SHP77 treated with DMSO at 0.1 percent for 48 hours (cell line): ENCODE measurements at regions not wholly inside any gene's neighbourhood (a gene's known extent, or its start where the extent isn't known, plus 50 kb on each side); places are given as distances from the start of the nearest gene placed in this dataset.

Experiments used
- DNase-seq: peaks from one replicate; lab custom pipeline; 2025; lab: John Stamatoyannopoulos, UW

DNA sequence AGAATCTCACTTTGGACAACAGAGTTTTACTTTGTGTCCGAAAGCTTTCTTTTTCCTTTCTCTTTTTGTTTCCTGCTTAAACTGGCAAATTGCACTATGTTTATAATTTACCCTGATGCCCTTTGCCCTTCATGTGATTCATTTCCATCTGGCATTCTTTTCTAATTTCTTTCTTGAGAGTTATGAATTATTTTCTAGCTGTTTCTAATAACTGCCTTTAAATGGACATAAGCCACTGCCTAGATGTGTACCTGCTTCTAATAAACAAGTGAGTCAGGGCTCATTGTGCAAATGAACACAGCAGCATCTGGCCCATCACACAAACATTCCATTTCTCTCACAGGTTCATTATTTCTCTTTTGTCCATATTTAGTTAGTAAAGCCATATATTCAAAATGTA is 242.3 kb upstream of the GPRIN3 start:
- DNase-seq = no peak

DNA sequence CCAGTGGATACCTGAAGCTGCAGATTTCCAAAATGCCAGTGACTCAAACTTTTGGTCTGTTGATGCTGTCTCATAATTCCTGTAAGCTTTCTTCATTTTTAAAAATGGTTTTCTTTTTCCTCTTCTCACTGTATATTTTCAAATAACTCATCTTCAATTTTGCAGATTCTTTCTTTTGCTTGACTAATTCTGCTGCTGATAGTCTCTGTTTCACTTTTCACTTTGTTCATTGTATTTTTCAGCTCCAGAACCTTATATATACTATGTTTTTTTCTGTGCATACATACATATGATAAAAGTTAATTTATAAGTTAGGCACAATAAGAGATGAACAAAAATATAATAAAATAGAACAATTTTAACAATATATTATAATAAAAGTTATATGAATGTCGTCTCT is 237.7 kb upstream of the GPRIN3 start:
- DNase-seq = no peak

DNA sequence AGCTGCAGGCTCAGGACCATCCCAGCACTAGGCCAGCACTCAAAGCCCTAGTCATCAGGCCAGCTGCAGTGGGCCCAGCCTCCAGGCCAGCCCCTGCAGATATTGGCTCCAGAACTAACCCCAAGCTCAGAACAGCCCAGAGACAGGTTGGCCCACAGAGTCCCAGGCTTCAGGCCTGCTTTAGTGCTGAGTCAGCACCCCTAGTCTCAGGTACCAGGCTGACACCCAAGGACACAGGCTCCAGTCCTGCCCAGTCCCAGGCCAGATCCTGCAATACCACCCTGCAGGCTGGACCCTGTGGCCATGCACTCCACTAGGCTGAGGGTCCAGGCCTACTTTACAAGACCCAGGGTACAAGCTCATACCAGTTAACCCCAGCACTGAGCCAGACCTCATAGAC is 234.4 kb upstream of the GPRIN3 start:
- no peak for DNase-seq

DNA sequence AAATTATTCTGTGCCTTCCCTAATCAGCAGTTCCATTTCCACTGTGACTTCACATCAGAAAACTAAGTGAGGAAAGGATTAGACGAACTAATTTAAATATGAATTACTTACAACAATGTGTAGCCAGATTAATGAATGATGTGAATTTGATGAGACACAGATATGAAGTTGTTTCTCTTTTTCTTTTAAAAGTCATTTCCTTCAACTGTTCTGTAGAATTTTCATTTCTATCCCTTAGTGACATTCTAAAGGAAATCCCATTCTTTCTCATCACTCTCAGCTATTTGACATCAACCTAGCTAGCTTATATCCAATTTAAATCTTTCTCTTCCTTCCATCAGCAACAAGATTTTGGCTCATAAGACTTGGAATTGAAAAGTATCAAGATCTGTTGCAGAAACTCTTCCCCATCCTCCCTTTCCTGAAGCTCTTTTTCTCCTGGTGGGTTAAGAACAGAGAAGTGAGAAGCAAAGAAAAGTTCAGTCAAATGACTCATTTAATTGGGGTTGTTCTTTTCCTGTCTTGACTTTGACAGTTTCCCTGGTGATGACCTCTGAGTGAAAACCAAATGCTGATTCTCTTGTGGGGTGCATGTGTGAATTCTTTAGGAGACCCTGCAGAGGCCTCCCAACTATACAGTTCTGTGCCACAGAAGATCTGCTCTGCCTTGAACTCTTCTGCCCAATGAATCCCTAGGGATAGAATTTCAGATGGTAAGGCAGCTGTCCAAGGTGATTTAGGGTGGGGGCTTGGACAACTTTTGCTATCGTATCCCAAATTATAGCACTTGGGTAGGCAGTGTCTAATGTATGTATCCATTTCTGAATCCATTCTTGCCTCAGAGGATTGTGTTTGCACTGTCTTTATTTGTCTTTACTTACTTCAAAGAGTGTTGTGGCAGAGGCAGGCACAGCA is 232.5 kb upstream of the GPRIN3 start:
- no peak for DNase-seq

DNA sequence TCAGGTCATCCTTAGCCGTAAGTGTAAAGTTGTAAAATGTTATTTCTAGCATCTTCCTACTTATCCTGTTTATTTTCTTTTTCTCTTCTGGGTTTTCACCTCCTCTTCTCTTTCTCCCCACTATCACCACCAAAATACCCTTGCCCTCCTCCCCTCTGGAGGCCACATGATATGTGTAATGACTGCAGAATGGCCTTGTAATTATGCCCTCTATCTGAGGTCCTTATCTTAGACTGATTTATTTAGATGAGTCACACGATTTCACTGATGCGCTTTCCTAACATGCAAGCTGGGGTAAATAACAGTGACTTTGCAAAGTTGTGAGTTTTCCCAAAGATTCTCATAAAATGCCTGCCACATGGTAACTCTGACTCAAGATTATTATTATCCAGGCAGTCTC is 231.8 kb upstream of the GPRIN3 start:
- DNase-seq = no peak

DNA sequence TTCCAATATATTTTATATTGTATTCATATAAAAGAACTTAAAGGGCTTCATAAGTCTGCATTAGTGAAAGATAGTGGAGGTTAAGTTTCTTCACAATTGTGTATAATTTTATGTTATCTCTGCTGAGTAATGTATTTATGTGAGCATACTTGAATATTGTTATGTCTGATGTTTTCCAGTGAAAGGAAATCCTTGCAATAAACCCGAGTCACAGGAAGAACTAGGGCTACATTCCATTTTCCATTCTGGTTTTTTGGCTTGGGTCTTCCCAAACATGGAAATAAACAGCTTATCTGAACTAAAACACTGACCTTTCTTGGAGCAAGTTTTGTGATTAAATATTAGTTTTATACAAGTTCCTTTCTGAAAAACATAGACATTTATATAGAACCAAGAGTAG is 231.3 kb upstream of the GPRIN3 start:
- DNase-seq = no peak

DNA sequence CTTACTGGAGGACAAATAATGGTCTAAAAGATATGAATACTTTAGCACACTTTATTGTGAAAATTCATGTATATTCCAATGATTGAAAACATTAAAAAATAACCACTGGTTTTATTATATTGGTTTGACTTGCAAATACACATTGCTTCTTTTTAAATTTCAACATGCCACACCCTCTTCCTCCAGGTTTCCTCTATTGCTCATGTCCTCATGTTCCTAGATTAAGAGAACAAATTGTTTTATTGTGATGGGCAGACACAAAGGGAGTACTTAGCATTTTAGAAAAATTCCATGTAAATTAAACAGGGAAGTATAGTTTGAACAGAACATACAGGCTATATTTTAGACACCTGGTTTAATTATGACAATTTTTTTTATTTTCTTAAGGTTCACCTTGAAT is 230.6 kb upstream of the GPRIN3 start:
- DNase-seq = no peak

DNA sequence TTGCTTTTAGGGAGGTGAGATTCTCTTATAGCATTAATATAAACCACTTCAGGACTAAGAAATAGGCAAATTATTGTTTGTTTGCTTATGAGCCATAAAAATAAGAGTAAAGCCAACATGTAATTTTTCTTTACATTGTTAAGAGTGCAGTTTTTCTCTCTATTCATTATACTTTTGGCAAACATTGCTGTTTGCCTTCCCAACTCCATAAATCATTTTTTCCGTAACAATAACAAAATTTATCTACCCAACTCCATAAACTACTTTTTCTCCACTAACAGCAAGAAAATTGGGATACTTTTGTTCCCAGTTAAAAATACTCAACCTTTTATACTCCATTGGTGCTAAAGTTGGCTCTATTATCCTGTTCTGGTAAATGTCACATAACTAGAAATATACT is 229.7 kb upstream of the GPRIN3 start:
- DNase-seq = no peak

DNA sequence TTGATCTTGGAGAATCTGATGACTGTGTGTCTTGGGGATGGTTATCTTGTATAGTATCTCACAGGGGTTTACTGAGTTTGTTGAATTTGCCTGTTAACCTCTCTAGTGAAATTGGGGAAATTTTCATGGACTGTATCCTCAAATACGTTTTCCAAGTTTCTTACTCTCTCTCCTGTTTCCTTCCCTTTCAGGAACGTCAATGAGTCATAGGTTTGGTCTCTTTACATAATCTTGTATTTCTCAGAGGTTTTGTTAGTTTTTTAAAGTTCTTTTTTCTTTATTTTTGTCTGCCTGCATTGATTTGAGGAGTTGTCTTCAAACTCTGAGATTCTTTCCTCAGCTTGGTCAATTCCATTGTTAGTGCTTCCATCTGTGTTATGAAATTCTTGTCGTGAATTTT is 227.7 kb upstream of the GPRIN3 start:
- DNase-seq = no peak

DNA sequence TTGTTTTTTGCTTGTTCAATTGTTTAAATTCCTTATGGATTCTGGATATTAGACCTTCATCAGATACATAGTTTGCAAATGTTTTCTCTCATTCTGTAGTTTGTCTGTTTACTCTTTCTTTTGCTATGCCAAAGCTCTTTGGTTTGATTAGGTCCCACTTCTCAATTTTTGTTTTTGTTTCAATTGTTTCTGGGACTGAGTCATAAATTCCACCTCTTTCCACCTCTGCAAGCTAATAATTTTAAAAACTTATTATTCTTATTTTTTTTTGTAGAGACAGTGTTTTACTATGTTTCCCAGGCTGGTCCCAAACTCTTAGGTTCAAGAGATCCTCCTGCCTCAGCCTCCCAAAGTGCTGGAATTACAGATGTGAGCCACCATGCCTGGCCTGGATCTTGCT is 226.8 kb upstream of the GPRIN3 start:
- DNase-seq = no peak

DNA sequence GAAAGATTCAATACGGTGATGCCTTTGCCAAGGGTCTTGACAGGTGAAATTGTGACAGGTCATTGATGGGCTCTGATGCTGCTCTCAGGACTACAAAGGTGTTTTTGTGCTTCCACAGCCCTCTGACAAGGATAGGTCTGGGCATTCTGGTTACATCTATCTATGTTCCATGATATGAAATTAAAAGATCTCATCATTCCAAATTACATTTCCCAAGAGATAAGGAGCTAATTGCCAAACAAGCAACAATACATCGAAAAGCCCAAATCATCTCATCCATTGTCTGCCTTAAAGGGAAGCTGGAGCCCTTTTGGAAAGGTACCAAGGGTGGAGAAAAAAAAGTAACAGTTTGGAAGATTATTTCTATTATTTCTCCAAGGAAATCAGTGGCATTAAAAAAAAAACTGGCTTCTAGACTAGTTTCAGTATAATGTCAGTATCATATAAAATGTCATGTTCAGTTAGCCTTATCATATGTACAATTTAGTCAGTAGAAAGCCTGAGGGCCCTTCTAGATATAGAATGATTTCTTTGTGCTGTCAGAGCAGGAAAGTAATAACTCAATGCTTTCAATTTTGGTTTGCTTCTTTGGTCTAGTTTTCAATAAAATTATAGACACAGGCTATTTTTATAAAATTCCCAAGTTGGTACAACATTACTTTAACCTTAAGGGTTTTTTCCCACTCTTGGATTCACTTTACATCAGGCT is 224.5 kb upstream of the GPRIN3 start:
- DNase-seq = no peak

DNA sequence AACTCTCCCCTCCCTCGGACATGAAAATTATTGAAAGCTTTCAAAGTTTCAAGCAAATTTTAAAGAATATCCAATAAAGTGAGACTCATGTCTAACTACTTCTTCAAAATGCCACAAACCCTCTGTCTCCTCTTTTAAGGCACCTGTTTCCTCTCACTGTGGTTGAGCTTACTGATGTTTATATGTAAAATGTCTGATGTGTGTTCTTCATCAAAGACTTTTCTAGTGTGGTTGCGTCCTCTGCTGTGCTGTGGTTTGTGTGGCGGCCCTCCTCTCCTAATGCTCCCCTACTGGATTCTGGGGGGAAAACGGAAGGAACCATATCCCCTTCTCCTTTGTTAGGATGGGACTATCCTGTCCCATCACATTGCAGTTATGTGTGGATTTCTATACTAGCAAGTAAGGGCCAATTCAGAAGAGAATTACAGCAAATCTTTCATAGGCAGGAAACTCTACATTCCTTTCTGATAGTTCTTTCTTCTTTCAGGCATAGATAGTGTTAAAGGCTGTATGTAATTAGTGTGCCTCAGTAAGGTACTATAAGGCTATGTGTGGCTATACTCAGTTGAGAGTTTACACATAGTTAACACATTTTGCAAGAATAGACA is 221.0 kb upstream of the GPRIN3 start:
- DNase-seq = no peak

DNA sequence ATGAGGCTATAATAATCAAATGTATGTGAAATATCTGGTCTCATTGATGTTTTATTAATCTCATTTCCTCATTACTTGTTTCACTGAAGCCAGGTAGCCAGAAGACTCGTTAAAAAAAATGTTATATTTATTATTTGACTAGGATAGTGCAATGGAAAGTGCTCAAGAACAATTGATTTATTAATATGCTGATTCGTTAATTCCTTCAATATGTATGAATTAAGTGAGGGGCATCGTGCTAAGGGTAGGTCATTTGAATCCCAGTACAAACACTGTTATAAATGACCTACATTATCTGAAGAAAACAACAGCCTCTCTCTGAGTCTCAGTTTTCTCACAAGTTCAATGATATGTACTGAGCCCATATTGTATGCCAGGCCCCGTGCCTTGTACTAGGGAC is 214.2 kb upstream of the GPRIN3 start:
- no peak for DNase-seq

DNA sequence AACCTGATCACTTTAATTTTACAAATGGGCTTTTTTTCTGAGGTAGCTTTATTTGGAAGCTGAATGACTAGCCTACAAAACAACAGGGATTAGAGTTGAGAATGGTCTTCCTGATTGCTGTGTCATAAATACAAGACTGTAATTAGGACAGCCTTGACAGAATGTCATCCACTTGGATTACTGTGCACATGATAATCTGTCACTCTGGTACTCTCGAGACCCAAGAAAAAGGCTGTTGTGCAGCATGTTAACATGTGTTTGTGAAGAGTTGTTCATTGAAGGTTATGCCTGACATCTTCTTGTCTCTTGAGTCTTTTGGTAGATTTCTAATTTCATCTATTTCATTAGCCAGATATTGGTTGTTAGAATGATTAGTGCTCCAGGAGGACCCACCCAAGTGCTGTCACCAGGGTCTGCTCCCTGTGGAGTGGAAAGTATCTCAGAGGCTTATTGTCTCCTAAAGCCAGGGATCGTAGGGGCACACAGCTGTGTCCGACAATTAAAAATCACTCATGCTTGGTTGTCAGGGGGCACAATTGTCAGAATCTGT is 212.2 kb upstream of the GPRIN3 start:
- no peak for DNase-seq

DNA sequence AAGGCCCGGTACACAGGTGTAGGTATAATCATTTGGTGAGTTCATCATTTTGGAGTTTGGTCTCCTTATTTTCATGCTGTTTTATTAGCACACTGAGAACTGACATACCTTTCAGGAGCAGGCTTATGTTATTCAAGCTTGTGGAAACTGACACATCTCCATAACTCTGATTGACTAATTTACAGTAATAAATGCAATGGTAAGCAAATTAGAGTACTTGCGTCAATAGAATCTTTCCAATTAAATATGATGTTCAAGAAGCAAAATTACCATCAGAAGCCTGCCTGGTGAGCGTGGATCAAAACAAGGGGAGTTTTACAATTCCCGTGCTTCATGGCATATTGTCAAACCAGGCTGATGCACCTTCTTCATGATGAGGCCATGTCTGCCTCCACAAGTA is 210.7 kb upstream of the GPRIN3 start:
- no peak for DNase-seq

DNA sequence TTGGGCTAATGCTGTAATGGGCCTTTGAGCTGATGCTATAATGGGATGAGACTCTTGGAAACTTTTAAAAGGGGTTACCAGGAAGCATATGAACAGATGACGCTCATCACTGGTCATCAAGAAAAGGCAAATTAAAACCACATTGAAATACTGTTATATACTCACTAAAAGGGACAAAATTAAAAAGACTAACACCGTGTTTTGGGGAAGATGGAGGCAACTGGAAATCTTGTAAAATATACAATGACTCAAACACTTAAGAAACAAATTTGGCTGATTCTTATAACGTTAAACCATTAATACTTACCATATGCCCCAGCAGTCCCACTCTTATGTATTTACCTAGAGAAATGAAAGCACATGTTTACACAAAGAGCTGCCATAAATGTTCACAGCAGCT is 207.2 kb upstream of the GPRIN3 start:
- no peak for DNase-seq

DNA sequence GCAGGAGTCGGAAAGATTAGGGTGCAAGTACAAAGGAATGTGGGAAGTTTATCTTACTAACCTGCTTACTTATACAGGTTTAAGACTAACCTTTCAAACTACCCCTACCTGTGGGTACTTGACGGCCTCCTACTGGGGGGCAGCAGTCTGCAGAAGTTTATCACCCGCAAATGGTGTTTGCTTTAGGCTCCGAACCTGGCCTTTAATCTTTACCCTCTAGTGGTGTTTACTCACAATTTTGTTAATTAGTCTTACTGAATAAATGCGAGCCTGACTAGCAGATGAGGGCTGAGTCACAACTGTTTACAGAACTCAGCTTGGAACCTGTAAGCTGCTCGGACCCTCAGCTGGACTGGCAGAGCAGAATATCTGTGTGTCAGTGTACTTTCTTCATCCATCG is 204.2 kb upstream of the GPRIN3 start:
- DNase-seq = no peak

DNA sequence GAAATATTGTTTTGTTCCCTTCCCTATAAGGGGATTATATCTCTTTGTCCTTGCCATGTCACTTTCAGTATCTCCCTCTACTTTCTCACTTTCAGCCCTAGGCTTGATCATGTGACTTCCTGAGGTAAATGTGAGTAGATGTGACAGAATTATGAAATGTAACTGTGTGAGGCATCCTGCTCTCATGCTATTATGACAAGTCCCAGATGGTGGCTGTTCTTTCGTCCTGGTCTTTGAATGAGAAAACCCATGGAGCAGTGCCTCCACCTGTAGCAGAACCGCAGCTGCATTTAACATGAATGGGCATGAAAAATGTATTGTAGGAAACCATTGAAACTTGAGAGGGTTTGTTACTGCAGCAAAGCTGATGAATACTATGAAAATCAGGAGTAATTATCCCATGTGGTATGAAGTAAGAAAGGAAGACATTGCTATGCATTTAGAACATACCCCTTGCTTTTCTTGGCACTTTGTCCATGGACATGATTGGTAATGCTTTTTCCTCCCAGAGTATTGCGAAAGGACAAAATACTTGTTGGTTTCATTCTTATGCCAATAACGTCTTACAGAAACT is 202.2 kb upstream of the GPRIN3 start:
- DNase-seq = no peak

DNA sequence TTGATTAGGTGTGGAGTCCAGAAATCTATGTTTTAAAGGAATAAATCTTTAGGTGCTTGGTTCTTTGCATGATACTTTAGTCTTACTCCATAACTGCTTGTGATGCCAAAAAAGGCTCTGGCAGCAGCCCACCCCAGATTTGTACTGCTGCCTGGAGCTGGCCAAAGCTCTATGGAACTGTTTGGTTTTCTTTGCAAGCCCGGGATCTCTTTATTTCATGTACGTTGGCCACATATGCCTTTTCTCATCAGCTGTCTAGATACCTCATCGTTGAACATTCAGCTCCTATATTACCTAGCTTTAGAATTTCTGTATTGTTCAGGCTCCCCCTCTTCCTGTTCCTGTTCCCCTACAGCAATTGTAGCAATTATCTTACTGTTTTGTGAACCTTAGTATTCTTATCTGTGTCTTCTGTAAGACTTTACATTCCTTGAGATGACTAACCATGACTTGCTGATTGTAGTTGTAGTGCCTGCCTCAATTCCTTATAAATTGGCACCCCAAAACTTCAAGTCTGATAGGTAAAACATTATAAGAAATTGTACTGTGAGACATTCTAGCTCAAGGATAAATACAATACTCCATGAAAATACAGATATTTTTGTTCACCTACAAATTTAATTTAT is 199.4 kb upstream of the GPRIN3 start:
- DNase-seq = no peak

DNA sequence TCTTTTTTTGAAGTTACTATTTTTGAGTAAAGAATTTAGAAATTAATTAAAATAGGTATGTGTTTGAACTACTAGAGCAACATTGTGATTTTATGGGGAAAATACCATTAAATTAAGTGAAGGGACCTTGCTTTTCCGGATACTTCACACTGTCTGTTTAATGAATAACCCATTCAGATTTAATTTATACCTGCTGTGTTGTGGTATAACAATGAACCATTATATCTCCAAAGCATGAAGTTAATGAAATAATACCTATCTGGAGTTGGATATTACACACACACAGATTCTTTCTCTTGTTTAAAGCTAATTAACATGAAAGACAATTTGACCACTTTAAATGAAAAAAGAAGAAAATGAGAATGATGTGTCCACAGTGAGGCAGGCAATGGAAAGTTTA is 195.0 kb upstream of the GPRIN3 start:
- no peak for DNase-seq

DNA sequence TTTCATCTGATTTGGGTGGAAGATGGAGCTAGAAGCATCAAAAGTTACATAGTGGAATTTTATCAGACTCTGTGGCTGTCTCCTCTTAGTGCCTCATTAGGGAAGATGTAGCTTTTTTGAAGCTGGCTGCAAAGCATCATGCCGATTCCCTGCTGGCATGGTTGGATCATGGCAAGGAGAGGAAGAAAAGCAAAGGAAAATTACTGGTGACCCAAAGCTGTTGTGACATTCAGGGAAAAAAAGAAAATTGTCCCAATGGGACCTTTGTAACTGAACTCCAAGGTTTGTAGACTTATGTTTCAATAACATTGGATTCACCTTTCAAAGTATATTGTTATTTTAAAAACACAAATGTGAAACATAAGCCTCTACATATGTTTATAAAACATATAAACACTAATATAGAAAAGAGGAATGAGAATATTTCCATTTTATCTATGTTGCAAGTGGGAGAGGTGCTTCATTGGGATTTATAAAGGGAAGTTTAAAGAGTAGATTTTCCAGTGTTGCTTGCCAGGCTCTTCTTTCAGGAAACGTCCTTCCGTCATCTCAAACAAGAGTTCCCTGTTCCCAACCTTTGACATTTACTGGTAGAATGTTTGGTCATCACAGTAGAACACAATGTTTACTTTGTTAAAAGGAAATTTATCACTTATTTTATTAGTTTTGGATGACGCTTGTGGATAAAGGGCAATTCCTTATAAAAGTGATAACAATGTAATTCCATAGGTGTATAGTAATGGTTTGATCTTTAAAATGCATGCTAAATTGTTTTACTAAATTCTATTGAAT is 190.1 kb upstream of the GPRIN3 start:
- DNase-seq = no peak
